ENCODE measurements at regions not wholly inside any gene's neighbourhood (a gene's known extent, or its start where the extent isn't known, plus 50 kb on each side); places are given as distances from the start of the nearest gene placed in this dataset.

DNA sequence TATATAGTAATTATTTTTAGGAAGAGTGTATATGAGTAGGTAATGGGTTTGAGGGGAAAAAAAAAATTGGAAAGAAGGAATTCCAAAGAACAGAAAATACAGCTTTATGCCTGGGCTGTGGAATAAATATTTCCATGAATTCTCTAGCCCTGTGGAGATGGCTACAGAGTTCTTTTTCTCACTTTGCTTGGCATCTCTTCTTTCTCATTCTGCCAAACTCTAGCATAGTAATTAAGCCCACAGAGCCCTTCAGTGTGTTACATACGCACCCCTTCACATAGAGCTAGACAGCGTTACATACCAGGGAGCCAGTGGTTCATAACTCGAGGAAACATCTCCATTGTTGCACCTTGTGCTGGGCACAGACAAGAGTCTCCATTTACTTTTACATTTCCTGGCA, 621.1 kb downstream of the CDH8 start (continued):
- TF ChIP-seq TCF7 (IDR thresholded peaks at IDR 0.05; ENCODE audit: borderline replicate concordance) (no peak), IRF4 (IDR thresholded peaks at IDR 0.05; ENCODE audit: low read depth, low read length) (no peak), ZNF384 (IDR thresholded peaks at IDR 0.05; ENCODE audit: borderline replicate concordance, low read depth, low read length) (no peak), MXI1 (IDR thresholded peaks at IDR 0.05; ENCODE audit: low read depth, low read length) (no peak), DPF2 (IDR thresholded peaks at IDR 0.05) (no peak), CREB1 (IDR thresholded peaks at IDR 0.05; ENCODE audit: low read depth) (no peak), KDM1A (IDR thresholded peaks at IDR 0.05; ENCODE audit: borderline replicate concordance) (no peak)

DNA sequence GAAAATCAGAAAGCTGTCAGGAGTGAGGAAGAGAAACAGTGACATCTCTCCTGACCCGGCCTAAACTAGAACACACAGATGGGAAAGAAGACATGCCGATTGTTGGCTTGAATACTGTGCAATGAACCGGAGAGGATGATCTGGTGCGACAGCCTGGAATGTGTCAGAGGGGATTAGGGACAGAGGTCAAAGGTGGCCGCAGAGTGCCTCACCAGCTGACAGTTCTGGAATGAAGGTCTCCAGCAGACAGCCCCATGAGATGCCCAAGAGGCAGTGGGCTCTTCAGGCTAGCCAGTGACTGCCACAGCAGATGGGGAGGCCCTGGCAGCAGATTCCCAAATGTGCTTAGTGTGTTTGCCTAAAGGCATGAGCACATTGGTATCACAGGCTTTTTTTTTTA, 623.2 kb downstream of the CDH8 start:
- no peak overlapping the region for H3K27ac ChIP-seq (ENCODE audit: control insufficient read depth, insufficient read depth)
- WGBS (ENCODE audit: insufficient coverage, insufficient replicate concordance, low lambda C conversion rate, missing lambda C conversion rate): 50% methylated on average over 5 of the region's 5 CpGs
- H3K36me3 ChIP-seq (ENCODE audit: control insufficient read depth in 2 of 2, insufficient read depth in 2 of 2, low read length in 1 of 2): no peaks in the 10 kb centered on the region
- H3K4me2 ChIP-seq (ENCODE audit: control insufficient read depth, insufficient read depth): no peak overlapping the region
- no peaks in the 10 kb centered on the region for H3K79me2 ChIP-seq (ENCODE audit: control insufficient read depth, insufficient read depth, low read length)
- DNase-seq (ENCODE audit: low read depth, low spot score) (no peak), ATAC-seq (no peak), FAIRE-seq (no peak)
- no peaks in the 10 kb centered on the region for H4K20me1 ChIP-seq (ENCODE audit: control insufficient read depth, insufficient read depth)
- intact Hi-C loops (cut with micrococcal nuclease; ENCODE audit: unreplicated experiment) (no loop called here), in situ Hi-C loops (cut with MboI) (no loop called here)
- H3K27me3 ChIP-seq (replicated peaks in 1 of 2; ENCODE audit: control insufficient read depth in 2 of 2, insufficient read depth in 2 of 2, low read length in 1 of 2): no peaks in the 10 kb centered on the region
- H2AFZ ChIP-seq (ENCODE audit: control insufficient read depth, low read depth, low read length): no peak overlapping the region
- H3K4me3 ChIP-seq: no peak overlapping the region
- H3K4me1 ChIP-seq (ENCODE audit: control insufficient read depth, insufficient read depth, low read length): no peaks in the 10 kb centered on the region
- POLR2A ChIA-PET: no interaction called here
- SMC1A ChIA-PET (ENCODE audit: uncharacterized antibody, unreplicated experiment): no interaction called here
- BruUV-seq (replicated peaks): no TSS peak
- CTCF ChIA-PET: no interaction called here
- RAD21 ChIA-PET (ENCODE audit: unreplicated experiment): no interaction called here
- H3K9ac ChIP-seq (ENCODE audit: control insufficient read depth, insufficient read depth, low read length): no peak overlapping the region
- H3K9me3 ChIP-seq (replicated peaks; ENCODE audit: control insufficient read depth, insufficient read depth, low read length): no peaks in the 10 kb centered on the region
- TF ChIP-seq, protein P1, sequence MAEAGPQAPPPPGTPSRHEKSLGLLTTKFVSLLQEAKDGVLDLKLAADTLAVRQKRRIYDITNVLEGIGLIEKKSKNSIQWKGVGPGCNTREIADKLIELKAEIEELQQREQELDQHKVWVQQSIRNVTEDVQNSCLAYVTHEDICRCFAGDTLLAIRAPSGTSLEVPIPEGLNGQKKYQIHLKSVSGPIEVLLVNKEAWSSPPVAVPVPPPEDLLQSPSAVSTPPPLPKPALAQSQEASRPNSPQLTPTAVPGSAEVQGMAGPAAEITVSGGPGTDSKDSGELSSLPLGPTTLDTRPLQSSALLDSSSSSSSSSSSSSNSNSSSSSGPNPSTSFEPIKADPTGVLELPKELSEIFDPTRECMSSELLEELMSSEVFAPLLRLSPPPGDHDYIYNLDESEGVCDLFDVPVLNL (IDR thresholded peaks at IDR 0.05; ENCODE audit: low read depth, low read length): no peak
- no peak for TF ChIP-seq MEF2A (IDR thresholded peaks at IDR 0.05; ENCODE audit: insufficient read depth, low read depth, low read length)
- TF ChIP-seq KAT2A (conservative IDR thresholded peaks at IDR 0.05; ENCODE audit: control insufficient read depth, low read depth, low read length): no peak
- no peak for TF ChIP-seq SIX5 (IDR thresholded peaks at IDR 0.05; ENCODE audit: low read depth, low read length, severe bottlenecking)
- TF ChIP-seq SMAD1 (IDR thresholded peaks at IDR 0.05; ENCODE audit: low read depth, partially characterized antibody): no peak
- TF ChIP-seq, protein P2, sequence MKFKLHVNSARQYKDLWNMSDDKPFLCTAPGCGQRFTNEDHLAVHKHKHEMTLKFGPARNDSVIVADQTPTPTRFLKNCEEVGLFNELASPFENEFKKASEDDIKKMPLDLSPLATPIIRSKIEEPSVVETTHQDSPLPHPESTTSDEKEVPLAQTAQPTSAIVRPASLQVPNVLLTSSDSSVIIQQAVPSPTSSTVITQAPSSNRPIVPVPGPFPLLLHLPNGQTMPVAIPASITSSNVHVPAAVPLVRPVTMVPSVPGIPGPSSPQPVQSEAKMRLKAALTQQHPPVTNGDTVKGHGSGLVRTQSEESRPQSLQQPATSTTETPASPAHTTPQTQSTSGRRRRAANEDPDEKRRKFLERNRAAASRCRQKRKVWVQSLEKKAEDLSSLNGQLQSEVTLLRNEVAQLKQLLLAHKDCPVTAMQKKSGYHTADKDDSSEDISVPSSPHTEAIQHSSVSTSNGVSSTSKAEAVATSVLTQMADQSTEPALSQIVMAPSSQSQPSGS (IDR thresholded peaks at IDR 0.05; ENCODE audit: low read length): no peak
- no peak for TF ChIP-seq NR2C1 (IDR thresholded peaks at IDR 0.05)
- TF ChIP-seq NFIC (IDR thresholded peaks at IDR 0.05; ENCODE audit: low read depth, low read length): no peak
- no peak for TF ChIP-seq SUZ12 (IDR thresholded peaks at IDR 0.05; ENCODE audit: unreplicated experiment)
- no peak for TF ChIP-seq ESRRA (IDR thresholded peaks at IDR 0.05; ENCODE audit: low read length)
- TF ChIP-seq EZH2 (IDR thresholded peaks at IDR 0.05; ENCODE audit: borderline replicate concordance, control insufficient read depth, low read depth, low read length): no peak
- TF ChIP-seq NR2C2 (IDR thresholded peaks at IDR 0.05; ENCODE audit: borderline replicate concordance, control insufficient read depth, insufficient read length, low read depth): no peak
- TF ChIP-seq ZNF24 (IDR thresholded peaks at IDR 0.05): no peak
- no peak for TF ChIP-seq STAT3 (IDR thresholded peaks at IDR 0.05; ENCODE audit: low read depth, low read length)
- no peak for TF ChIP-seq CEBPB (IDR thresholded peaks at IDR 0.05; ENCODE audit: borderline replicate concordance in 1 of 2, low read depth in 2 of 2, low read length in 2 of 2)
- no peak for TF ChIP-seq TBL1XR1 (IDR thresholded peaks at IDR 0.05; ENCODE audit: low read depth, low read length)
- TF ChIP-seq, protein P3, sequence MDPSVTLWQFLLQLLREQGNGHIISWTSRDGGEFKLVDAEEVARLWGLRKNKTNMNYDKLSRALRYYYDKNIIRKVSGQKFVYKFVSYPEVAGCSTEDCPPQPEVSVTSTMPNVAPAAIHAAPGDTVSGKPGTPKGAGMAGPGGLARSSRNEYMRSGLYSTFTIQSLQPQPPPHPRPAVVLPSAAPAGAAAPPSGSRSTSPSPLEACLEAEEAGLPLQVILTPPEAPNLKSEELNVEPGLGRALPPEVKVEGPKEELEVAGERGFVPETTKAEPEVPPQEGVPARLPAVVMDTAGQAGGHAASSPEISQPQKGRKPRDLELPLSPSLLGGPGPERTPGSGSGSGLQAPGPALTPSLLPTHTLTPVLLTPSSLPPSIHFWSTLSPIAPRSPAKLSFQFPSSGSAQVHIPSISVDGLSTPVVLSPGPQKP (IDR thresholded peaks at IDR 0.05; ENCODE audit: low read depth, low read length): no peak
- TF ChIP-seq ZSCAN29 (IDR thresholded peaks at IDR 0.05): no peak
